Liver (tissue), 8 donors: ENCODE measurements at regions not wholly inside any gene's neighbourhood (a gene's known extent, or its start where the extent isn't known, plus 50 kb on each side); places are given as distances from the start of the nearest gene placed in this dataset.

Experiments used
- DNase-seq: peaks from one replicate; pipeline ENCODE4 v3.0.0-alpha.2; 2017; ENCODE audit warnings: low spot score
- H3K27ac ChIP-seq, 2 donors: one replicate each; pipeline ENCODE4 v1.7.0; 2013; ENCODE audit warnings: inconsistent platforms in 2 of 2, low read length in 2 of 2, control low read depth in 1 of 2, low read depth in 1 of 2, mild to moderate bottlenecking in 1 of 2
- H3K27me3 ChIP-seq, 4 donors: one replicate each; pipeline versions ENCODE4 v1.6.1 to v1.7.0; 2013; ENCODE audit warnings: low read length in 3 of 4, inconsistent platforms in 1 of 4, mild to moderate bottlenecking in 1 of 4, moderate library complexity in 1 of 4; ENCODE audit not compliant: control insufficient read depth in 4 of 4, insufficient read depth in 4 of 4
- H3K36me3 ChIP-seq, 4 donors: one replicate each; pipeline versions ENCODE4 v1.6.1 to v1.7.0; 2013; ENCODE audit warnings: low read length in 3 of 4, mild to moderate bottlenecking in 3 of 4, low read depth in 1 of 4, moderate library complexity in 1 of 4; ENCODE audit not compliant: control insufficient read depth in 4 of 4, insufficient read depth in 3 of 4
- H3K4me1 ChIP-seq, 4 donors: one replicate each; pipeline versions ENCODE4 v1.6.1 to v1.7.0; 2013; ENCODE audit warnings: low read length in 3 of 4, mild to moderate bottlenecking in 3 of 4, moderate library complexity in 1 of 4; ENCODE audit not compliant: control insufficient read depth in 4 of 4, insufficient read depth in 4 of 4
- H3K4me3 ChIP-seq, 3 donors: one replicate each; pipeline versions ENCODE4 v1.6.1 to v1.7.0; 2013; ENCODE audit warnings: low read length in 3 of 3, control low read depth in 1 of 3, low read depth in 1 of 3, mild to moderate bottlenecking in 1 of 3
- H3K9ac ChIP-seq, 2 donors: one replicate each; pipeline ENCODE4 v1.7.0; 2013; ENCODE audit warnings: low read length in 2 of 2, mild to moderate bottlenecking in 2 of 2, moderate library complexity in 2 of 2, control low read depth in 1 of 2, low read depth in 1 of 2
- H3K9me3 ChIP-seq, 4 donors: one replicate each; pipeline versions ENCODE4 v1.6.1 to v1.7.0; 2013; ENCODE audit warnings: low read length in 3 of 4; ENCODE audit not compliant: control insufficient read depth in 4 of 4
- EGR1 ChIP-seq, 2 donors: IDR thresholded peaks; 2 replicates each; pipeline ENCODE4 v1.6.1; 2016 to 2018; ENCODE audit warnings: antibody characterized with exemption in 2 of 2, low read depth in 2 of 2
- FOXA1 ChIP-seq: IDR thresholded peaks from 2 replicates; pipeline ENCODE4 v1.6.1; 2016; ENCODE audit warnings: antibody characterized with exemption
- FOXA2 ChIP-seq: IDR thresholded peaks from 2 replicates; pipeline ENCODE4 v1.6.1; 2016; ENCODE audit warnings: antibody characterized with exemption
- GABPA ChIP-seq, 2 donors: IDR thresholded peaks in 1 of 2; conservative IDR thresholded peaks in 1 of 2; 2 replicates each; pipeline ENCODE4 v1.6.1; 2016; ENCODE audit warnings: antibody characterized with exemption in 2 of 2, mild to moderate bottlenecking in 1 of 2, moderate library complexity in 1 of 2
- HNF4A ChIP-seq, 2 donors: conservative IDR thresholded peaks; 2 replicates each; pipeline ENCODE4 v1.6.1; 2016; ENCODE audit warnings: antibody characterized with exemption in 2 of 2, mild to moderate bottlenecking in 2 of 2
- HNF4G ChIP-seq: IDR thresholded peaks from 2 replicates; pipeline ENCODE4 v1.6.1; 2016; ENCODE audit warnings: antibody characterized with exemption
- JUND ChIP-seq, 2 donors: IDR thresholded peaks; 2 replicates each; pipeline ENCODE4 v1.6.1; 2016; ENCODE audit warnings: antibody characterized with exemption in 2 of 2
- NR2F2 ChIP-seq: IDR thresholded peaks from 2 replicates; pipeline ENCODE4 v1.6.1; 2016; ENCODE audit warnings: antibody characterized with exemption
- RAD21 ChIP-seq, 2 donors: IDR thresholded peaks; 2 replicates each; pipeline ENCODE4 v1.6.1; 2016; ENCODE audit warnings: antibody characterized with exemption in 2 of 2, mild to moderate bottlenecking in 2 of 2
- RXRA ChIP-seq, 2 donors: IDR thresholded peaks; 2 replicates each; pipeline ENCODE4 v1.6.1; 2017 to 2018; ENCODE audit warnings: antibody characterized with exemption in 2 of 2, mild to moderate bottlenecking in 1 of 2
- SP1 ChIP-seq: IDR thresholded peaks from 2 replicates; pipeline ENCODE4 v1.6.1; 2018; ENCODE audit warnings: antibody characterized with exemption, mild to moderate bottlenecking
- TAF1 ChIP-seq: conservative IDR thresholded peaks from 2 replicates; pipeline ENCODE4 v1.6.1; 2016; ENCODE audit warnings: antibody characterized with exemption, mild to moderate bottlenecking
- YY1 ChIP-seq: IDR thresholded peaks from 2 replicates; pipeline ENCODE4 v1.6.1; 2016; ENCODE audit warnings: antibody characterized with exemption, mild to moderate bottlenecking
- WGBS: extraction: QIAGEN DNeasy Blood & Tissue Kit; methylation state at CpG from one replicate; pipeline ENCODE4 v1.1.7; 2013; 5-methylcytosine and 5-hydroxymethylcytosine counted together
- TF ChIP-seq, protein P1 (sequence below): IDR thresholded peaks from 2 replicates; pipeline ENCODE4 v1.6.1; 2016; ENCODE audit warnings: antibody characterized with exemption
- TF ChIP-seq, protein P2 (sequence below): IDR thresholded peaks from 2 replicates; pipeline ENCODE4 v1.6.1; 2016; ENCODE audit warnings: antibody characterized with exemption, mild to moderate bottlenecking
- TF ChIP-seq, protein P3 (sequence below): IDR thresholded peaks from 2 replicates; pipeline ENCODE4 v1.6.1; 2016; ENCODE audit warnings: antibody characterized with exemption
- TF ChIP-seq, protein P4 (sequence below): fragments of 150-350 bp; IDR thresholded peaks from 2 replicates; pipeline ENCODE4 v1.5.1; 2017; ENCODE audit warnings: improper control_type of control experiment, low read depth, low read length; ENCODE audit not compliant: missing input control
- donor health status: healthy.
- donor health status: healthy.
- donor health status: healthy.
- donor health status: healthy.
- donor health status: healthy.

DNA sequence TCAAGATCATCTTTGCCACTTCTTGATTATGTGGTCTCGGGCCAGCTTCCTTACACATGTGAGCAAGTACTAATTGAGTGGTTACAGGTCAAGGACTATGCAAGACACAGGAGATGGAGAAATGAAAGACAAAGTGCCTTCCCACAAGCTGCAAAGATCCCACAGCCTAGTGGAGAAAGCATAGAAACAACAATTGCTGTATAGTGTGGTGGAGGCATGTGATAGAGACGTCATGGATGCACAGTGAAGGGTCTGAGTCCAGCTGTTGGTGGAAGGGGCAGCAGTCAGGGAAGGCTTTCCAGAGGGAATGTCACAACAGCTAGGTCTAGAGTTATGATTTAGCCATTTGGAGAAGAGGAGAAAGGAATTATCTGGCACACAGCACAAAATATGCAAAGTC, 210.6 kb downstream of the KDR start:
- Histone ChIP-seq H3K4me1 (no peaks in the 10 kb centered on the region), H3K9me3 (no peaks in the 10 kb centered on the region), H3K9ac (no peak overlapping the region), H3K27ac (no peak overlapping the region), H3K36me3 (no peaks in the 10 kb centered on the region), H3K27me3 (no peaks in the 10 kb centered on the region), H3K4me3 (no peak overlapping the region)
- WGBS = 73% methylated on average over 2 of the region's 2 CpGs
- DNase-seq = no peak
- TF ChIP-seq SP1 (no peak), JUND (IDR thresholded peaks at IDR 0.05) (no peak), GABPA (IDR thresholded peaks at IDR 0.05 in 1 of 2, conservative IDR thresholded peaks at IDR 0.05 in 1 of 2) (no peak), HNF4G (no peak), YY1 (no peak), FOXA2 (no peak), RAD21 (IDR thresholded peaks at IDR 0.05) (no peak), TAF1 (no peak), NR2F2 (no peak), RXRA (IDR thresholded peaks at IDR 0.05) (no peak), HNF4A (conservative IDR thresholded peaks at IDR 0.05) (no peak), FOXA1 (no peak)
- TF ChIP-seq, protein P1, sequence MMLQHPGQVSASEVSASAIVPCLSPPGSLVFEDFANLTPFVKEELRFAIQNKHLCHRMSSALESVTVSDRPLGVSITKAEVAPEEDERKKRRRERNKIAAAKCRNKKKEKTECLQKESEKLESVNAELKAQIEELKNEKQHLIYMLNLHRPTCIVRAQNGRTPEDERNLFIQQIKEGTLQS = no peak
- TF ChIP-seq, protein P2, sequence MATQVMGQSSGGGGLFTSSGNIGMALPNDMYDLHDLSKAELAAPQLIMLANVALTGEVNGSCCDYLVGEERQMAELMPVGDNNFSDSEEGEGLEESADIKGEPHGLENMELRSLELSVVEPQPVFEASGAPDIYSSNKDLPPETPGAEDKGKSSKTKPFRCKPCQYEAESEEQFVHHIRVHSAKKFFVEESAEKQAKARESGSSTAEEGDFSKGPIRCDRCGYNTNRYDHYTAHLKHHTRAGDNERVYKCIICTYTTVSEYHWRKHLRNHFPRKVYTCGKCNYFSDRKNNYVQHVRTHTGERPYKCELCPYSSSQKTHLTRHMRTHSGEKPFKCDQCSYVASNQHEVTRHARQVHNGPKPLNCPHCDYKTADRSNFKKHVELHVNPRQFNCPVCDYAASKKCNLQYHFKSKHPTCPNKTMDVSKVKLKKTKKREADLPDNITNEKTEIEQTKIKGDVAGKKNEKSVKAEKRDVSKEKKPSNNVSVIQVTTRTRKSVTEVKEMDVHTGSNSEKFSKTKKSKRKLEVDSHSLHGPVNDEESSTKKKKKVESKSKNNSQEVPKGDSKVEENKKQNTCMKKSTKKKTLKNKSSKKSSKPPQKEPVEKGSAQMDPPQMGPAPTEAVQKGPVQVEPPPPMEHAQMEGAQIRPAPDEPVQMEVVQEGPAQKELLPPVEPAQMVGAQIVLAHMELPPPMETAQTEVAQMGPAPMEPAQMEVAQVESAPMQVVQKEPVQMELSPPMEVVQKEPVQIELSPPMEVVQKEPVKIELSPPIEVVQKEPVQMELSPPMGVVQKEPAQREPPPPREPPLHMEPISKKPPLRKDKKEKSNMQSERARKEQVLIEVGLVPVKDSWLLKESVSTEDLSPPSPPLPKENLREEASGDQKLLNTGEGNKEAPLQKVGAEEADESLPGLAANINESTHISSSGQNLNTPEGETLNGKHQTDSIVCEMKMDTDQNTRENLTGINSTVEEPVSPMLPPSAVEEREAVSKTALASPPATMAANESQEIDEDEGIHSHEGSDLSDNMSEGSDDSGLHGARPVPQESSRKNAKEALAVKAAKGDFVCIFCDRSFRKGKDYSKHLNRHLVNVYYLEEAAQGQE = no peak
- TF ChIP-seq, protein P3, sequence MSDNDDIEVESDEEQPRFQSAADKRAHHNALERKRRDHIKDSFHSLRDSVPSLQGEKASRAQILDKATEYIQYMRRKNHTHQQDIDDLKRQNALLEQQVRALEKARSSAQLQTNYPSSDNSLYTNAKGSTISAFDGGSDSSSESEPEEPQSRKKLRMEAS = no peak
- TF ChIP-seq, protein P4, sequence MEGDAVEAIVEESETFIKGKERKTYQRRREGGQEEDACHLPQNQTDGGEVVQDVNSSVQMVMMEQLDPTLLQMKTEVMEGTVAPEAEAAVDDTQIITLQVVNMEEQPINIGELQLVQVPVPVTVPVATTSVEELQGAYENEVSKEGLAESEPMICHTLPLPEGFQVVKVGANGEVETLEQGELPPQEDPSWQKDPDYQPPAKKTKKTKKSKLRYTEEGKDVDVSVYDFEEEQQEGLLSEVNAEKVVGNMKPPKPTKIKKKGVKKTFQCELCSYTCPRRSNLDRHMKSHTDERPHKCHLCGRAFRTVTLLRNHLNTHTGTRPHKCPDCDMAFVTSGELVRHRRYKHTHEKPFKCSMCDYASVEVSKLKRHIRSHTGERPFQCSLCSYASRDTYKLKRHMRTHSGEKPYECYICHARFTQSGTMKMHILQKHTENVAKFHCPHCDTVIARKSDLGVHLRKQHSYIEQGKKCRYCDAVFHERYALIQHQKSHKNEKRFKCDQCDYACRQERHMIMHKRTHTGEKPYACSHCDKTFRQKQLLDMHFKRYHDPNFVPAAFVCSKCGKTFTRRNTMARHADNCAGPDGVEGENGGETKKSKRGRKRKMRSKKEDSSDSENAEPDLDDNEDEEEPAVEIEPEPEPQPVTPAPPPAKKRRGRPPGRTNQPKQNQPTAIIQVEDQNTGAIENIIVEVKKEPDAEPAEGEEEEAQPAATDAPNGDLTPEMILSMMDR = no peak

DNA sequence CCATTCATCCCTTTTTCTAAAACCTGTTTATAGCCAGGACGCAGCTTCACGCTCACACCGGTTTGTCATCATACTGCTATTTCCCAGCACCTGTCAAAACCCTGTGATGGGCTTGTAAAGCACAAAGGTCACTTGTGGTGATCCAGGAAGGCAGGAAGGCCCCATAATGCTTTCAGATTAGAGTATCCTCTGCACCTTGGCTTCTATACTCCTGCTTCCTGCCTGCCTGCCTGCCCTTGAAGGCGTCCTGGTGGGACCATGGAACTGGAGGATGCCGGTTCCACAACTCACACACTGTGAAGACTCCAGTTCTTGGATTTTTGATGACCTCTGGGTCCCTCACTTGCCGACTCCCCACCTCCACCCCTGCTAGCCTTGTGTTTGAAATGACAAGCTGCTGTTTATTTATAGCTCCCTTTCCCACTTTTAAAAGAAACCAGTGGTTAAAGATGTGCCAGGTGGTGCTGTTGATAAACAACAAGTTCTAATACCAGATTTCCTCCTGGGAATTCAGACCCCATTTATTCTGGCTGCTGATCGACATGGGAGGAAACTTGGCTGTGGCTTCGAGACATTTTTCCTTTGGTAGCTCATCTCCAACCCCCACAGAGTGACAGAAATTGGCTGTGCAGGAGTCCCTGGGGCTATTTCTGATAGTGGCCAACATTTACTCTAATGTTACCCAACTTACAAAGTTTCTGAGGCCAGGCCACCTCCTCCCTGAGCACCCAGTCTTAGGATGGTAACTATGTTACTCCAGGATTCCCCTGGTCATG, 211.5 kb downstream of the KDR start:
- 46% methylated on average over 8 of the region's 8 CpGs for WGBS
- no peak for DNase-seq
- H3K27ac ChIP-seq = no peak overlapping the region

More for the DNA sequence above, 211.5 kb downstream of the KDR start:
- Histone ChIP-seq H3K4me3 (no peak overlapping the region), H3K4me1 (no peaks in the 10 kb centered on the region), H3K9ac (no peak overlapping the region), H3K27me3 (no peaks in the 10 kb centered on the region), H3K36me3 (no peaks in the 10 kb centered on the region), H3K9me3 (no peaks in the 10 kb centered on the region)
- TF ChIP-seq NR2F2 (no peak), EGR1 (IDR thresholded peaks at IDR 0.05; ENCODE audit: low read depth in 2 of 2) (no peak), FOXA1 (no peak), YY1 (no peak), JUND (IDR thresholded peaks at IDR 0.05) (no peak), RXRA (IDR thresholded peaks at IDR 0.05) (no peak), TAF1 (no peak), HNF4A (conservative IDR thresholded peaks at IDR 0.05) (no peak), FOXA2 (no peak)
- TF ChIP-seq, protein P4 = no peak
- TF ChIP-seq, protein P1 = no peak
